HCT116 (cell line): ENCODE measurements at regions not wholly inside any gene's neighbourhood (a gene's known extent, or its start where the extent isn't known, plus 50 kb on each side); places are given as distances from the start of the nearest gene placed in this dataset.
A peak's percentile ranks its signal among the peaks of the same experiment; 100 is the strongest.

Source experiments
- ATAC-seq: fragments of 200-7000 bp; cut with Tn5 transposase; 2 replicates; pipeline ENCODE4 v1.9.1; 2020; ENCODE audit warnings: mild to moderate bottlenecking, moderate library complexity
- BruUV-seq: library from RNA; stranded (reverse); fragments of 400-500 nt; replicated peaks from 2 replicates; lab custom pipeline; 2021; lab: Mats Ljungman, UMichigan
- CTCF ChIA-PET: fragments of 300-600 bp; sonication (Branson Sonifier 250); formaldehyde crosslinking; loops from one replicate; lab custom pipeline; 2021; ENCODE audit warnings: antibody characterized with exemption; lab: Charles Lee
- POLR2A ChIA-PET: fragments of 300-600, 350-600 bp; sonication (Branson Sonifier 250); formaldehyde crosslinking; loops from one replicate; lab custom pipeline; 2021; ENCODE audit warnings: antibody characterized with exemption; lab: Charles Lee
- RAD21 ChIA-PET, 2 experiments: fragments of 300-600 bp; sonication (Branson Sonifier 250); formaldehyde crosslinking; loops; one replicate each; lab custom pipeline; 2023; ENCODE audit warnings: low total read pairs in 2 of 2; ENCODE audit not compliant: uncharacterized antibody in 2 of 2, unreplicated experiment in 2 of 2, low non-redundant PET in 1 of 2; lab: Charles Lee
- DNase-seq: peaks from one replicate; pipeline ENCODE4 v3.0.0-alpha.2; 2010; ENCODE audit warnings: low read depth, low spot score
- H2AFZ ChIP-seq: fragments of 200-600 bp; shearing (Covaris generic), sonication (generic); 2 replicates; pipeline ENCODE4 v1.6.1; 2017; ENCODE audit warnings: low read depth, mixed run types, mixed read lengths, antibody characterized with exemption, low read length; ENCODE audit not compliant: poor library complexity, severe bottlenecking
- H3K27ac ChIP-seq: 2 replicates; pipeline ENCODE4 v1.5.1; 2012; ENCODE audit warnings: low read depth, low read length
- H3K27me3 ChIP-seq: fragments of 200-600 bp; sonication (generic); 2 replicates; pipeline ENCODE4 v1.6.1; 2016; ENCODE audit warnings: mixed run types, low read length, mixed read lengths; ENCODE audit not compliant: insufficient read depth
- H3K36me3 ChIP-seq, 2 experiments: fragments of 200-500 bp in 1 of 2; fragments of 200-600 bp in 1 of 2; sonication (Bioruptor generic) in 1 of 2; sonication (generic) in 1 of 2; 2 replicates each; pipeline versions ENCODE4 v1.5.1 to v1.6.1; 2014 to 2016; ENCODE audit warnings: low read length in 2 of 2, inconsistent platforms in 1 of 2, mixed read lengths in 1 of 2, mixed run types in 1 of 2; ENCODE audit not compliant: insufficient read depth in 2 of 2, control insufficient read depth in 1 of 2
- H3K4me1 ChIP-seq, 2 experiments: fragments of 200-600 bp in 1 of 2; sonication (generic) in 1 of 2; 2 replicates each; pipeline versions ENCODE4 v1.5.1 to v1.6.1; 2012 to 2017; ENCODE audit warnings: low read length in 2 of 2, inconsistent platforms in 1 of 2, mild to moderate bottlenecking in 1 of 2, mixed read lengths in 1 of 2, mixed run types in 1 of 2, moderate library complexity in 1 of 2; ENCODE audit not compliant: insufficient read depth in 2 of 2, control insufficient read depth in 1 of 2
- H3K4me2 ChIP-seq: fragments of 200-600 bp; sonication (generic); 2 replicates; pipeline ENCODE4 v1.6.1; 2017; ENCODE audit warnings: mixed run types, low read length, mixed read lengths
- H3K4me3 ChIP-seq, 2 experiments: fragments of 200-600 bp in 1 of 2; sonication (generic) in 1 of 2; replicated peaks in 1 of 2; 2 replicates each; pipeline ENCODE4 v1.5.1; 2011 to 2016; ENCODE audit warnings: low read length in 2 of 2, control low read depth in 1 of 2, low read depth in 1 of 2, mild to moderate bottlenecking in 1 of 2, mixed read lengths in 1 of 2, mixed run types in 1 of 2
- H3K79me2 ChIP-seq: fragments of 200-600 bp; sonication (generic); 2 replicates; pipeline ENCODE4 v1.6.1; 2017; ENCODE audit warnings: mild to moderate bottlenecking, mixed run types, low read length, moderate library complexity, mixed read lengths; ENCODE audit not compliant: insufficient read depth
- H3K9ac ChIP-seq: fragments of 200-600 bp; sonication (generic); 2 replicates; pipeline ENCODE4 v1.6.1; 2016; ENCODE audit warnings: low read length, mixed read lengths
- H3K9me2 ChIP-seq: fragments of 200-600 bp; sonication (generic), shearing (Covaris generic); 2 replicates; pipeline ENCODE4 v1.6.1; 2017; ENCODE audit warnings: mixed run types, mild to moderate bottlenecking, moderate library complexity; ENCODE audit not compliant: insufficient read depth
- H3K9me3 ChIP-seq, 2 experiments: fragments of 200-500 bp in 1 of 2; fragments of 200-600 bp in 1 of 2; sonication (Bioruptor generic) in 1 of 2; sonication (generic) in 1 of 2; 2 replicates each; pipeline ENCODE4 v1.6.1; 2014 to 2017; ENCODE audit warnings: low read length in 2 of 2, mixed read lengths in 2 of 2, inconsistent platforms in 1 of 2, low read depth in 1 of 2, mild to moderate bottlenecking in 1 of 2, mixed run types in 1 of 2, moderate library complexity in 1 of 2; ENCODE audit not compliant: control insufficient read depth in 1 of 2, insufficient read depth in 1 of 2
- H4K20me1 ChIP-seq: fragments of 200-600 bp; sonication (generic), shearing (Covaris generic); 2 replicates; pipeline ENCODE4 v1.6.1; 2017; ENCODE audit warnings: mixed run types, mild to moderate bottlenecking, moderate library complexity; ENCODE audit not compliant: insufficient read depth
- CEBPB ChIP-seq: IDR thresholded peaks from 2 replicates; pipeline ENCODE4 v1.6.1; 2012; ENCODE audit warnings: low read depth
- ELF1 ChIP-seq: IDR thresholded peaks from 2 replicates; pipeline ENCODE4 v1.6.1; 2012; ENCODE audit warnings: low read depth, borderline replicate concordance
- EZH2phosphoT487 ChIP-seq: fragments of 200-600 bp; IDR thresholded peaks from 2 replicates; pipeline ENCODE4 v1.6.1; 2018; ENCODE audit warnings: antibody characterized with exemption, borderline replicate concordance
- FOSL1 ChIP-seq: IDR thresholded peaks from 2 replicates; pipeline ENCODE4 v1.6.1; 2012; ENCODE audit warnings: low read depth
- JUND ChIP-seq: IDR thresholded peaks from 2 replicates; pipeline ENCODE4 v1.6.1; 2012
- MAX ChIP-seq: IDR thresholded peaks from 2 replicates; pipeline ENCODE4 v1.6.1; 2012
- RAD21 ChIP-seq: IDR thresholded peaks from 2 replicates; pipeline ENCODE4 v1.6.1; 2012; ENCODE audit warnings: low read depth, mild to moderate bottlenecking
- REST ChIP-seq: IDR thresholded peaks from 2 replicates; pipeline ENCODE4 v1.6.1; 2012; ENCODE audit warnings: low read depth
- SIN3A ChIP-seq: IDR thresholded peaks from 2 replicates; pipeline ENCODE4 v1.6.1; 2012; ENCODE audit warnings: low read depth
- SP1 ChIP-seq: IDR thresholded peaks from 2 replicates; pipeline ENCODE4 v1.6.1; 2012; ENCODE audit warnings: low read depth
- SRF ChIP-seq: IDR thresholded peaks from 2 replicates; pipeline ENCODE4 v1.6.1; 2012; ENCODE audit warnings: low read depth
- TCF7L2 ChIP-seq: IDR thresholded peaks from 2 replicates; pipeline ENCODE4 v1.7.0; 2011; ENCODE audit warnings: borderline replicate concordance, inconsistent platforms; ENCODE audit not compliant: insufficient read depth, insufficient read length; ENCODE audit errors: extremely low read depth
- YY1 ChIP-seq: IDR thresholded peaks from 2 replicates; pipeline ENCODE4 v1.6.1; 2011; ENCODE audit warnings: low read length, low read depth, moderate library complexity, mild to moderate bottlenecking; ENCODE audit not compliant: insufficient replicate concordance; ENCODE audit errors: extremely low read depth
- ZNF274 ChIP-seq: fragments of 200-500 bp; sonication (Bioruptor generic); IDR thresholded peaks from 2 replicates; pipeline ENCODE4 v1.6.1; 2014; ENCODE audit warnings: mild to moderate bottlenecking, low read depth, low read length, inconsistent platforms
- intact Hi-C: fragments of 100-400 bp; cut with micrococcal nuclease; formaldehyde crosslinking; loops from 2 replicates; pipeline ENCODE4 v1.10.0; 2022
- TF ChIP-seq, protein P1 (sequence below), 3 experiments: fragments of 200-600 bp in 1 of 3; sonication (generic) in 1 of 3; IDR thresholded peaks in 2 of 3; conservative IDR thresholded peaks in 1 of 3; 2 replicates each; pipeline ENCODE4 v1.5.1; 2012 to 2017; ENCODE audit warnings: low read depth in 2 of 3, low read length in 2 of 3, antibody characterized with exemption in 1 of 3, borderline replicate concordance in 1 of 3, control low read depth in 1 of 3, mild to moderate bottlenecking in 1 of 3, mixed read lengths in 1 of 3, mixed run types in 1 of 3, moderate library complexity in 1 of 3; ENCODE audit not compliant: insufficient read depth in 1 of 3

- no peak for TF ChIP-seq SIN3A
- TF ChIP-seq CEBPB: no peak
- no peak for TF ChIP-seq YY1
- no peak for TF ChIP-seq JUND
- no peak for TF ChIP-seq SRF
- TF ChIP-seq, protein P1, sequence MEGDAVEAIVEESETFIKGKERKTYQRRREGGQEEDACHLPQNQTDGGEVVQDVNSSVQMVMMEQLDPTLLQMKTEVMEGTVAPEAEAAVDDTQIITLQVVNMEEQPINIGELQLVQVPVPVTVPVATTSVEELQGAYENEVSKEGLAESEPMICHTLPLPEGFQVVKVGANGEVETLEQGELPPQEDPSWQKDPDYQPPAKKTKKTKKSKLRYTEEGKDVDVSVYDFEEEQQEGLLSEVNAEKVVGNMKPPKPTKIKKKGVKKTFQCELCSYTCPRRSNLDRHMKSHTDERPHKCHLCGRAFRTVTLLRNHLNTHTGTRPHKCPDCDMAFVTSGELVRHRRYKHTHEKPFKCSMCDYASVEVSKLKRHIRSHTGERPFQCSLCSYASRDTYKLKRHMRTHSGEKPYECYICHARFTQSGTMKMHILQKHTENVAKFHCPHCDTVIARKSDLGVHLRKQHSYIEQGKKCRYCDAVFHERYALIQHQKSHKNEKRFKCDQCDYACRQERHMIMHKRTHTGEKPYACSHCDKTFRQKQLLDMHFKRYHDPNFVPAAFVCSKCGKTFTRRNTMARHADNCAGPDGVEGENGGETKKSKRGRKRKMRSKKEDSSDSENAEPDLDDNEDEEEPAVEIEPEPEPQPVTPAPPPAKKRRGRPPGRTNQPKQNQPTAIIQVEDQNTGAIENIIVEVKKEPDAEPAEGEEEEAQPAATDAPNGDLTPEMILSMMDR (IDR thresholded peaks at IDR 0.05 in 2 of 3, conservative IDR thresholded peaks at IDR 0.05 in 1 of 3; ENCODE audit: borderline replicate concordance in 1 of 3, insufficient read depth in 1 of 3, low read depth in 2 of 3, low read length in 2 of 3): peak in 1 of 3 experiments; percentile 18; a peak in 1 of 6 replicates
- no peak for TF ChIP-seq SP1
- H3K27me3 ChIP-seq: no peaks in the 10 kb centered on the region
- no peaks in the 10 kb centered on the region for H3K9me2 ChIP-seq
- H3K27ac ChIP-seq: no peak overlapping the region
- intact Hi-C loops: no loop called here
- no peaks in the 10 kb centered on the region for H3K36me3 ChIP-seq
- no peaks in the 10 kb centered on the region for H3K79me2 ChIP-seq
- H2AFZ ChIP-seq: no peak overlapping the region
- no peak for DNase-seq
- H3K4me3 ChIP-seq: no peak overlapping the region
- RAD21 ChIA-PET: no interaction called here
- H3K4me1 ChIP-seq: peaks cover under 1 to 10% of the 10 kb centered on the region in 2 experiments; a peak in 3 of 4 replicates
- POLR2A ChIA-PET: no interaction called here
- CTCF ChIA-PET: no interaction called here
- BruUV-seq: no TSS peak
- H4K20me1 ChIP-seq: no peaks in the 10 kb centered on the region
- H3K9ac ChIP-seq: no peak overlapping the region
- no peak overlapping the region for H3K4me2 ChIP-seq
- ATAC-seq: 0 out of 2 replicates have a peak, but pooled peaks have one; percentile 32
- H3K9me3 ChIP-seq: no peaks in the 10 kb centered on the region
Observed at GRCh38 chr3:128554100-128554464, 61.1 kb upstream of the GATA2 start.

- no peak overlapping the region for H3K4me3 ChIP-seq
- POLR2A ChIA-PET: no interaction called here
- intact Hi-C loops: no loop called here
- H3K4me2 ChIP-seq: no peak overlapping the region
- CTCF ChIA-PET: no interaction called here
- RAD21 ChIA-PET: no interaction called here
- no peaks in the 10 kb centered on the region for H4K20me1 ChIP-seq
- H3K9me3 ChIP-seq: no peaks in the 10 kb centered on the region
- no peak overlapping the region for H3K27ac ChIP-seq
- DNase-seq: no peak
- H3K36me3 ChIP-seq: no peaks in the 10 kb centered on the region
- peaks cover 0 to 11% of the 10 kb centered on the region in 2 experiments; a peak in 1 of 4 replicates for H3K4me1 ChIP-seq
- no peaks in the 10 kb centered on the region for H3K27me3 ChIP-seq
- no peak overlapping the region for H2AFZ ChIP-seq
- H3K79me2 ChIP-seq: no peaks in the 10 kb centered on the region
- H3K9ac ChIP-seq: no peak overlapping the region
- no TSS peak for BruUV-seq
- no peak for ATAC-seq
- H3K9me2 ChIP-seq: no peaks in the 10 kb centered on the region
- TF ChIP-seq EZH2phosphoT487 (no peak), MAX (no peak), RAD21 (no peak), YY1 (no peak), REST (no peak), ELF1 (no peak), ZNF274 (no peak), SRF (no peak), FOSL1 (no peak), TCF7L2 (no peak), SP1 (no peak), JUND (no peak)
Observed at GRCh38 chr3:128553560-128553959, 60.6 kb upstream of the GATA2 start.
